Lower leg skin (tissue), 4 donors: ENCODE measurements at regions not wholly inside any gene's neighbourhood (a gene's known extent, or its start where the extent isn't known, plus 50 kb on each side); places are given as distances from the start of the nearest gene placed in this dataset.

Source experiments
- DNase-seq, 2 donors: peaks; one replicate each; pipeline ENCODE4 v3.0.0-alpha.2; 2019; ENCODE audit warnings: low spot score in 2 of 2
- H3K4me3 ChIP-seq: fragments of 200-600 bp; sonication (generic); 2 replicates; pipeline ENCODE4 v1.5.1; 2017; ENCODE audit warnings: mild to moderate bottlenecking, low read depth; ENCODE audit not compliant: poor library complexity, severe bottlenecking
- CTCF ChIP-seq, 3 donors: fragments of 450-650 bp; IDR thresholded peaks; one replicate each; pipeline ENCODE4 v1.5.1; 2016; ENCODE audit warnings: antibody characterized with exemption in 3 of 3, mild to moderate bottlenecking in 3 of 3, moderate library complexity in 2 of 3
- POLR2A ChIP-seq, 2 donors: fragments of 450-650 bp; IDR thresholded peaks; one replicate each; pipeline ENCODE4 v1.6.1; 2016 to 2017; ENCODE audit warnings: antibody characterized with exemption in 2 of 2, mild to moderate bottlenecking in 1 of 2, moderate library complexity in 1 of 2
- WGBS, 2 donors: methylation state at CpG; one replicate each; pipeline ENCODE4 v1.1.5; 2018; 5-methylcytosine and 5-hydroxymethylcytosine counted together
- intact Hi-C: fragments of 100-400 bp; cut with DNase I; formaldehyde crosslinking; loops from one replicate; pipeline ENCODE4 v1.15.0; 2023; ENCODE audit warnings: low total_unique reads

- TF ChIP-seq POLR2A (IDR thresholded peaks at IDR 0.05) (no peak), CTCF (IDR thresholded peaks at IDR 0.05) (no peak)
- intact Hi-C loops, result no loop called here
- 74 to 78% methylated on average over 1 of the region's 1 CpG for WGBS, 2 donors
- no peak overlapping the region for H3K4me3 ChIP-seq
- no peak for DNase-seq
Observed at GRCh38 chr4:57369446-57369845, 259.3 kb upstream of the IGFBP7 start.

- TF ChIP-seq CTCF (IDR thresholded peaks at IDR 0.05) (no peak), POLR2A (IDR thresholded peaks at IDR 0.05) (no peak)
- DNase-seq, result no peak
- 73 to 94% methylated on average over 1 of the region's 1 CpG for WGBS, 2 donors
- intact Hi-C loops, result no loop called here
- no peak overlapping the region for H3K4me3 ChIP-seq
Observed at GRCh38 chr4:57364255-57364654, 254.1 kb upstream of the IGFBP7 start.

GRCh38 chr4:57363346-57363745, 253.2 kb upstream of the IGFBP7 start:
- 51 to 60% methylated on average over 1 of the region's 1 CpG for WGBS, 2 donors
- TF ChIP-seq POLR2A (IDR thresholded peaks at IDR 0.05) (no peak), CTCF (IDR thresholded peaks at IDR 0.05) (no peak)
- no peak overlapping the region for H3K4me3 ChIP-seq
- intact Hi-C loops, result no loop called here
- DNase-seq, result no peak

- TF ChIP-seq POLR2A (IDR thresholded peaks at IDR 0.05), result no peak
- TF ChIP-seq CTCF (IDR thresholded peaks at IDR 0.05), result no peak
- no peak overlapping the region for H3K4me3 ChIP-seq
- intact Hi-C loops, result no loop called here
- DNase-seq, result no peak
- WGBS, 2 donors, result 43 to 65% methylated on average over 2 of the region's 2 CpGs
Observed at GRCh38 chr4:57360681-57361080, 250.5 kb upstream of the IGFBP7 start.

GRCh38 chr4:57355101-57355665, 245.0 kb upstream of the IGFBP7 start:
- 58 to 61% methylated on average over 4 of the region's 4 CpGs for WGBS, 2 donors
- H3K4me3 ChIP-seq, result no peak overlapping the region
- TF ChIP-seq POLR2A (IDR thresholded peaks at IDR 0.05) (no peak), CTCF (IDR thresholded peaks at IDR 0.05) (no peak)
- no peak for DNase-seq
- intact Hi-C loops, result no loop called here

GRCh38 chr4:57351731-57352130, 241.5 kb upstream of the IGFBP7 start:
- 76 to 85% methylated on average over 1 of the region's 1 CpG for WGBS, 2 donors
- intact Hi-C loops, result no loop called here
- TF ChIP-seq POLR2A (IDR thresholded peaks at IDR 0.05) (no peak), CTCF (IDR thresholded peaks at IDR 0.05) (no peak)
- DNase-seq, result no peak
- no peak overlapping the region for H3K4me3 ChIP-seq
